SK-N-MC (cell line): ENCODE measurements at regions not wholly inside any gene's neighbourhood (a gene's known extent, or its start where the extent isn't known, plus 50 kb on each side); places are given as distances from the start of the nearest gene placed in this dataset.

Experiments used
- DNase-seq: peaks from one replicate; pipeline ENCODE4 v3.0.0-alpha.2; 2011; ENCODE audit warnings: low read depth, low spot score
- H3K27ac ChIP-seq: fragments of 200-600 bp; sonication (generic); 2 replicates; pipeline ENCODE4 v1.5.1; 2016; ENCODE audit warnings: mixed run types
- H3K36me3 ChIP-seq: fragments of 200-600 bp; sonication (generic); 2 replicates; pipeline ENCODE4 v1.6.1; 2017; ENCODE audit warnings: antibody characterized with exemption, low read length, mixed read lengths; ENCODE audit not compliant: insufficient read depth
- H3K4me3 ChIP-seq: fragments of 200-600 bp; sonication (generic); 2 replicates; pipeline ENCODE4 v1.5.1; 2016
- H3K9ac ChIP-seq: fragments of 200-600 bp; sonication (generic); 2 replicates; pipeline ENCODE4 v1.8.0; 2017; ENCODE audit warnings: mixed run types, mixed read lengths; ENCODE audit not compliant: insufficient read length
- H3K9me3 ChIP-seq: fragments of 200-600 bp; sonication (generic); 2 replicates; pipeline ENCODE4 v1.6.1; 2017; ENCODE audit warnings: low read depth, mild to moderate bottlenecking, antibody characterized with exemption, low read length, moderate library complexity, mixed read lengths
- EZH2 ChIP-seq: fragments of 200-600 bp; sonication (generic); IDR thresholded peaks from one replicate; pipeline ENCODE4 v1.6.1; 2017; ENCODE audit warnings: antibody characterized with exemption
- FOXP2 ChIP-seq: optimal IDR thresholded peaks from 2 replicates; pipeline ENCODE3; 2011; ENCODE audit warnings: mild to moderate bottlenecking, moderate library complexity; ENCODE audit not compliant: insufficient read depth; ENCODE audit errors: extremely low read length, control extremely low read depth
- POLR2AphosphoS5 ChIP-seq: IDR thresholded peaks from 2 replicates; pipeline ENCODE4 v1.6.1; 2012; ENCODE audit warnings: mild to moderate bottlenecking, low read depth, low read length, borderline replicate concordance

GRCh38 chr7:21299766-21300165 is 128.1 kb upstream of the SP4 start:
- Histone ChIP-seq H3K4me3 (no peak overlapping the region), H3K36me3 (no peaks in the 10 kb centered on the region), H3K9me3 (no peaks in the 10 kb centered on the region), H3K9ac (no peak overlapping the region), H3K27ac (no peak overlapping the region)
- TF ChIP-seq FOXP2 (no peak), EZH2 (no peak), POLR2AphosphoS5 (no peak)
- DNase-seq = no peak

- no peaks in the 10 kb centered on the region for H3K9me3 ChIP-seq
- no peaks in the 10 kb centered on the region for H3K36me3 ChIP-seq
- TF ChIP-seq FOXP2 (no peak), POLR2AphosphoS5 (no peak), EZH2 (no peak)
- H3K27ac ChIP-seq = no peak overlapping the region
- no peak for DNase-seq
- no peak overlapping the region for H3K4me3 ChIP-seq
- no peak overlapping the region for H3K9ac ChIP-seq
These were observed 127.2 kb upstream of the SP4 start for GRCh38 chr7:21300692-21301091.

GRCh38 chr7:21304808-21305375 is 123.0 kb upstream of the SP4 start:
- H3K9ac ChIP-seq = no peak overlapping the region
- H3K9me3 ChIP-seq = no peaks in the 10 kb centered on the region
- no peak for DNase-seq
- H3K36me3 ChIP-seq = no peaks in the 10 kb centered on the region
- TF ChIP-seq POLR2AphosphoS5 (no peak), FOXP2 (no peak), EZH2 (no peak)
- H3K27ac ChIP-seq = no peak overlapping the region
- H3K4me3 ChIP-seq = no peak overlapping the region

- H3K9me3 ChIP-seq = no peaks in the 10 kb centered on the region
- DNase-seq = no peak
- no peak overlapping the region for H3K27ac ChIP-seq
- no peak overlapping the region for H3K4me3 ChIP-seq
- no peak overlapping the region for H3K9ac ChIP-seq
- H3K36me3 ChIP-seq = no peaks in the 10 kb centered on the region
- TF ChIP-seq EZH2 (no peak), FOXP2 (no peak), POLR2AphosphoS5 (no peak)
These were observed 122.2 kb upstream of the SP4 start for GRCh38 chr7:21305455-21306235.

- Histone ChIP-seq H3K9ac (no peak overlapping the region), H3K4me3 (no peak overlapping the region), H3K9me3 (no peaks in the 10 kb centered on the region), H3K36me3 (no peaks in the 10 kb centered on the region), H3K27ac (no peak overlapping the region)
- TF ChIP-seq FOXP2 = no peak
- TF ChIP-seq POLR2AphosphoS5 = no peak
- no peak for TF ChIP-seq EZH2
- DNase-seq = no peak
These were observed 112.9 kb upstream of the SP4 start for GRCh38 chr7:21314954-21315353.

GRCh38 chr7:21317966-21318915 is 109.6 kb upstream of the SP4 start:
- Histone ChIP-seq H3K9me3 (no peaks in the 10 kb centered on the region), H3K4me3 (no peak overlapping the region), H3K9ac (no peak overlapping the region), H3K27ac (no peak overlapping the region), H3K36me3 (no peaks in the 10 kb centered on the region)
- DNase-seq = no peak
- no peak for TF ChIP-seq POLR2AphosphoS5
- no peak for TF ChIP-seq EZH2
- no peak for TF ChIP-seq FOXP2

- no peak for DNase-seq
- no peaks in the 10 kb centered on the region for H3K36me3 ChIP-seq
- no peaks in the 10 kb centered on the region for H3K9me3 ChIP-seq
- H3K9ac ChIP-seq = no peak overlapping the region
- H3K27ac ChIP-seq = no peak overlapping the region
- H3K4me3 ChIP-seq = no peak overlapping the region
- TF ChIP-seq POLR2AphosphoS5 = no peak
- no peak for TF ChIP-seq FOXP2
- no peak for TF ChIP-seq EZH2
These were observed 109.0 kb upstream of the SP4 start for GRCh38 chr7:21318916-21319270.

GRCh38 chr7:21326241-21326640 is 101.6 kb upstream of the SP4 start:
- H3K4me3 ChIP-seq = no peak overlapping the region
- TF ChIP-seq EZH2 (no peak), FOXP2 (no peak), POLR2AphosphoS5 (no peak)
- no peaks in the 10 kb centered on the region for H3K36me3 ChIP-seq
- DNase-seq = no peak
- no peak overlapping the region for H3K9ac ChIP-seq
- H3K9me3 ChIP-seq = no peaks in the 10 kb centered on the region
- H3K27ac ChIP-seq = no peak overlapping the region

- H3K9ac ChIP-seq = no peak overlapping the region
- TF ChIP-seq FOXP2 = no peak
- TF ChIP-seq EZH2 = no peak
- no peak for TF ChIP-seq POLR2AphosphoS5
- DNase-seq = no peak
- no peak overlapping the region for H3K4me3 ChIP-seq
- H3K36me3 ChIP-seq = no peaks in the 10 kb centered on the region
- H3K9me3 ChIP-seq = no peaks in the 10 kb centered on the region
- no peak overlapping the region for H3K27ac ChIP-seq
These were observed 101.0 kb upstream of the SP4 start for GRCh38 chr7:21326921-21327320.
